Hepatocyte (in vitro differentiated cells): ENCODE measurements at regions not wholly inside any gene's neighbourhood (a gene's known extent, or its start where the extent isn't known, plus 50 kb on each side); places are given as distances from the start of the nearest gene placed in this dataset.

Source experiments
- CTCF ChIP-seq: fragments of 200-600 bp; sonication (generic); IDR thresholded peaks from 2 replicates; pipeline ENCODE4 v1.5.1; 2016; ENCODE audit warnings: antibody characterized with exemption, mild to moderate bottlenecking; ENCODE audit not compliant: poor library complexity
- EZH2 ChIP-seq: fragments of 200-600 bp; sonication (generic); IDR thresholded peaks from 2 replicates; pipeline ENCODE4 v1.6.1; 2016; ENCODE audit warnings: antibody characterized with exemption, mild to moderate bottlenecking, borderline replicate concordance
- EZH2phosphoT487 ChIP-seq: fragments of 200-600 bp; sonication (generic); IDR thresholded peaks from one replicate; pipeline ENCODE4 v1.6.1; 2018; ENCODE audit warnings: antibody characterized with exemption, mild to moderate bottlenecking, low read depth, moderate library complexity; ENCODE audit not compliant: unreplicated experiment, severe bottlenecking

GRCh38 chr6:12506159-12506558 is 210.4 kb upstream of the PHACTR1 start:
- TF ChIP-seq CTCF (no peak), EZH2 (no peak), EZH2phosphoT487 (no peak)
